ENCODE measurements at regions not wholly inside any gene's neighbourhood (a gene's known extent, or its start where the extent isn't known, plus 50 kb on each side); places are given as distances from the start of the nearest gene placed in this dataset.
A peak's percentile ranks its signal among the peaks of the same experiment; 100 is the strongest.

DNA sequence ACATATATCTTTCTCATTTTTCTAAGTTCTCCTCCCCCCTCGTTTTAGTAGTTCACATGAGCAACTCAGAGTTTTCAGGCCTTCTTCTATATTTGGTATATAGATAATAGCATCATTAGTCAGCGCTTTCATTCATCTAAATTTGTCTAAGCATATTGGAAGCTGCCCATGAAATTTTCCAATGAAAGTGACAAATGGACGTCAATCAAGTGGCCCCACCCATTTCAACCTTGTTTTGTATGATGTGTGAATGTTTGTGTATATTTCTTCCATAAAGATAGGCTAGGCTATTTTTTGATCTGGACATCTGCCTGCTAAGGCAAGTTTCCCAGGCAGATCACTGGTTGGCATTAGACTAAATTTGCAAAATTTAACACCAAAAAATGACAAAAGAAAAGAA, 104.0 kb upstream of the SSBP2 start:
- DNase-seq = peak in 1 of 2 experiments; percentile 38

DNA sequence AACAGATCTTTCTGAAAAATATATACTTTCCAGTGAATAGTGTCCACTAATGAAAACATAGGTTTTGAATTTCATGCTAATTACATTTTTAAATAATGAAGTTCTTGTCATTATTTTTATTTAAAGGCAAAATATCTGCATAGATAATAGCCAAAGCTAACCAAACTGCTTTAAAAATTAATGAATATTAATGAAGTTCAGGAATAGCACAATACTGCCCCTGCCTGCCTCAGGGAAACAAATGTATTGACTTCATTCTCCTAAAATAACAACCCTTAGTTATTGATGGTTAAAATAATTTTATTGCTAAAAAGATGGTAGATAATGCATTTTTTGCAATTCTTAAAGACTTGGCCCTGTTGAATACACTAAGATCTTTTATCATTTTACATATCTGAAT, 103.6 kb upstream of the SSBP2 start:
- peak; percentile 12 to 27 for DNase-seq

DNA sequence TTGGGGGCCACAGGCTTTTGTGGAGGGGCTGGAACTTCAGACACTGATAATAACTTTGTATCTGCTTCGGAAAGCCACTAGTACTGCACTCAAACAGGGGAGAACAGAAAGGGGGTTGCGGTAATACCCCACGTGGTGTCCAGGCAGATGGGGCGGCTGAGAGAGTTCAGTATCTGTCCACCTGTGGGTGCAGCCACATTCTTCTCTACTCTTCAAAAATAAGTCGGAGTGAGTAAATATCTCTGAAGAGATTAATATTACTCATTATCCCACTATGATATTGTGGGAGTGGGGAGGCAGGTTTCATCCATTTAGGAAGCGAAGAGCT, 102.1 kb upstream of the SSBP2 start:
- DNase-seq = peak in 1 of 2 experiments; percentile 79

DNA sequence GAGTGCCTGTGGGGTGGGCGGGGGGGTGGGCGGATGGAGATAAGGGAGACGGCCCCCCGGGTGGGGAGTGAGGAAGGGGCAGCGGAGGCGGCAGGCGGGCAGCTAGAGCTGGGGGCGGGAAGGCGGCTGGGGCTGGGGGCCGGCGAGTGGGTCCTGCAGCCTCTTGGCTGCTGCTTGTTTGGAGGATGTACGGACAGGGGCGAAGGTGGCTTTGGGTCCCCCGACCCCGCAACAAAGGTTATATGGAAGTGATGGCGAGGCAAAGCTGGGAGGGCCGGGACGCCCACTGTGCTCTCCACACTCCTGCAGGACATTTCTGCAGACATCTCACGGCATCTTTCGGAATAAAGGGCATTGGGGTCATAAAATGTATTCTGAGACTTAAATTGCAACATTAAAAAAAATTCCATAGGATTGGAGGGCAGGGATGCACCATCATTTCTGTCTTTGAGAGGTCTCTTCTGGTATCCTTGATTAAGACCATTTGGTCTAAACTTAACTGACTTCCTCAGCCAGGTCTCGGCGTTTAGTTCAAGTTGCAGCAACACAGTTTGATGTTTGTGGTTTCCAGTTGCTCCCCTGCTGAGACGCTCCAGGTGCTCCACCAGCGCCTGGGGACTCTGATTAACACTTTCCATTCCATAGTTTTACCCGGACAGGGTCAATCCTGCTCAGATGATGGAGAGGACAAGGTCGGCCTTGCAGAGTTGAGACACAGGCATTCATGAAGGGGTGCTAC, 101.6 kb upstream of the SSBP2 start:
- peak; percentile 82 for DNase-seq

DNA sequence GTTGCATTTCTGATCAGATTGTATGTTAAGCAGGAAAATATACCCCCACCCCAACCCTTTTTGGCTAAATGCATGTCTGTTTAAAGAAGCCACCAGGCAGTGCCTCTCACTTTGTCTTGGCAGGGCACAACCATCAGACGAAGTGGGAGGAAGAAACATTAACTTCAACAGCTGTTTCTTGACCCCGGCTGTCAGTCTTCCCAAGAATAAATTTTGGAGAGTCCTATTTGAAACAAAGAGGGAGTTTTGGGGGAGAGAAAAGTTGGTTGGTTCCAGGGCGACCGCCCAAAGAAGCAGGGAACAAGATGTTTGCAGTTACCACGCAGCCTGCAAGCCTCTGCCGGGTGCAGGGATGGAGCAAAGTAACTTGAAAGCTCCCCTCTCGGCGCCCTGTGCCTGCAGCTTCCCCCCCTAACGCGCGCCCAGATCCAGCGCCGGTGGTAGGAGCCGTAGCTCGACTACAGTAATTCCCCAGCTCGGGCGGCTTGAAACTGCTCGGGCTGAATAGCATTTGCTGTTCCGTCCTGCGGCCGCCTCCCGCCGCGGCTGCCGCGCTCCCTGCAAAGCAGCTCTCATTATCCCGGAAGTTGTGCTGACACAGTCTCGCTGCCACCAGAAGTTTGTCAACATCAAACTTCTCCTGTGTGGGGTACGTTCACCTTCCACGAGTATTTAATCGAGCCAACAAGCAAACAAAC, 100.7 kb upstream of the SSBP2 start:
- DNase-seq = peak; percentile 84 to 95

DNA sequence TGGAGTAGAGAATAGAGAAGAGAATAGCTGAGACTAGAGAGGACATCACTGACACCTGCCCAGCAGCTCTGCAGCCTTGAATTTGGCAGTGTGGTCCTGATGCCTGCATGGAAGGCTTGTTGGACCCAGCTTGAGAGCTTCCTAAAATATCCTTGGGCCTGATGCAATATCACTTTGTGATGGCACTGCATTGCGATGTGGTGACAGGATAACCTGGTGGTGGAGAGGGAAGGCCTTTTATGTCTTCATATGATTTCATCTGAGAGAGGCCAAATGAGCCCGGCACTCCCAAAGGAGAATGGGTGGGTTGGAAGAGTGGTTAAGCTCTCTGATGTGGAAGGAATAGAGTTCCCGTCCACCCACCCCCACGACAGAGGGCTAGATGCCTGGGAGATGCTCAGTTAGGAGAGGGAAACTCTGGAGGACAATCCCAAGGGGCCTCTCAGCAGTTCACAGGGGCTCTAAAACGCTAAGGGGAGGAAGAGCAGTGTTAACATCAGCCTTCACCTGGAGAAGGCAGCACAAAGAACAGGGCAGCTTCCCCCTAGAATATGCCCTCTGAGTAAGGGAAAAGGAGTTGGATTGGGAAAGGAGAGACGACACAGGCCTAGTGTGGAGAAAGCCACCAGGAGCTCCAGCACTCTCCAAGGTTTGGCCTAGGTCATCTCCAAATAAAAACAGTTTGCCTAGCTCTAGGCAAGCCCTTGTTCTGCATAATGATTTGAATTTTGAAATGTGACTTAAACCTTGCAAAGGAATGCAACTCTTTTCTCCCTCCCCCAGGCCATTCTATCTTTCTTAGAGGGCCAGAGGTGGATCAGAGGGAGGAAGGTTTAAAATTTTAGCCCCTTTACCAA, 99.8 kb upstream of the SSBP2 start:
- peak in 1 of 2 experiments; percentile 22 for DNase-seq

DNA sequence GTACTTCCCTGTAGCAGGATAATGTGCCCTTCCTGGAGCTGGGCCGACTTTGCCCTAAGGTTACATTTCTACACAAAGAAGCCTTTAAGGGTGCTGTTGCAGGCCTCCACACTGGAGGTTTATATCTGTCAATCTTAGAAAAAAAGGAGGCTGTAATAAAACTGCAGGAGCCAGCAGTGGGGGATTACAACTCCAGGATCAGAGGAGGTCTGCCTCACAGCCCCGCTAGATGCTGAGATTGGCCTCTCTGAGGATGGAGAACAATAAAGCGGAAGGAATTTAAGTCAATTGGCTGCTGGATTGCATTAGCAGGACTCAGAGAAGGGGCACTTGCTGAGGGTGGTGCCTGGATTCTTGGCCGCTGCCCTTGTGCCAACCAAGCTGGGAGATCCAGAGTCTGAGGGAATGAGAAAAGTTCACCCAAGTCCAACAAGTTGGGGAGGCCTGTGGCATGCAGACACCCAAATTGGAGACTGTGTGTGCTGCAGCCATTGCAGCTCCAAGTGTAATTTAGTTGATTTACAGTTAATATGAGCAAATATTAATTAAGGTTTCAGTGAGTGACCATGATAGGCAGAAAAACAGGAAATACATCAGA, 99.0 kb upstream of the SSBP2 start:
- peak in 1 of 2 experiments; percentile 8 for DNase-seq

DNA sequence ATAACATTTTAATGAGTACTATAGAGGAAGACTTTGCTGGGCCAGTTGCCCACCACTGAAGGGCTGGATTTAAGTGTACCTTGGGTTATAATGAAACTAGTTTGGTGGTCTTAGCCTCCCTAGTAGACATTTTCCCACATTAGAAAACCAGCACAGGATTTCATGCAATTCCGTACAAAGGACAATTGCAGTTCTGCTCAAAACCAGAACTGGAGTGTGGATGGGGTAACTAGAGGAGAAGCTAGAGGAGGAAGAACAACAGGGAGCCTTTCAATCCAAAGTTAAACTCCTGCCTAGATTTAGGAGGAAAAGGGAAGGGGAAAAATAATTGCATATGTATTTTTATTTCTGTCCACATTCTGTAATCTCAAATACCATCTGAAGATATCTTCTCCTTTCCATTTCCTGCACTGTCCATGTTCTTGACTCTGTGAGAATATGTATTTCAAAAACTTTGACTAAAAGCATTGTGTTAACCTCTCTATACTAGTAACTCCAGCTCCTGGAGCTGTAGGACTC, 97.5 kb upstream of the SSBP2 start:
- peak in 1 of 2 experiments; percentile 3 for DNase-seq

DNA sequence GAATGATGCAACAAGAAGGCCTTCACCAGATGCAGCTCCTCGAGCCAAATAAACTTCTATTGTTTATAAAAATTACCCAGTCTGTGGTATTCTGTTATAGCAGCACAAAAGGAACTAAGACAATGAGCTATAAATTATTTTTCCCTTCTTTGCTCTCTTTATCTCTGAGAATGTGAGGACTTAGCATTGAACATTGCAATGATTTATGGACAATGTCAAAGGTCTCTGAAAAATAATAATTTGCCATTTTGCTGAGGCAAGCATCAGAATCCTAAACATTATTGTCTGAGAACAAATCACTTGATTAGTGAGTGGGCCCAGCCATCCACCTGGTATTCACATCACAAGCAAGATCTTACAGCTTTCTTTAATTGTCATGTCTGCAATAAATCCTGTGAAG, 95.4 kb upstream of the SSBP2 start:
- no peak for DNase-seq

DNA sequence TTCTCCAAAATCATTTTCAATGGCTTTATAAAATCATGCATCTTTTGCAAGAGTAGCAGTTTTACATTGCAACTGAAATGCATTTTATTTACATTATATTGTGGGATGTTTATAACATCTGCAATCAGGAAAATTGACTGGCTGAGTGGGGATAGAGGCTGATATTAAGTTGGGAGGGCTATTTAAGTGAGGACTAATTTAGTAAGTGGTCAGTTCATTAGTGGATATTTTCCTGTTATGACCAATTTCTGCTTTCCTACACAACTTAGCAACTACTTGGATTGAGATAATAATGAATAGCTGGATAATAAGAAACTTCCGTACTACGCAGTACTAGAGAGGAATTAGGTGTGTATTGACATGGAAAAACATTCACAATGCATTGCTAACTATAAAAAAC, 92.9 kb upstream of the SSBP2 start:
- no peak for DNase-seq

DNA sequence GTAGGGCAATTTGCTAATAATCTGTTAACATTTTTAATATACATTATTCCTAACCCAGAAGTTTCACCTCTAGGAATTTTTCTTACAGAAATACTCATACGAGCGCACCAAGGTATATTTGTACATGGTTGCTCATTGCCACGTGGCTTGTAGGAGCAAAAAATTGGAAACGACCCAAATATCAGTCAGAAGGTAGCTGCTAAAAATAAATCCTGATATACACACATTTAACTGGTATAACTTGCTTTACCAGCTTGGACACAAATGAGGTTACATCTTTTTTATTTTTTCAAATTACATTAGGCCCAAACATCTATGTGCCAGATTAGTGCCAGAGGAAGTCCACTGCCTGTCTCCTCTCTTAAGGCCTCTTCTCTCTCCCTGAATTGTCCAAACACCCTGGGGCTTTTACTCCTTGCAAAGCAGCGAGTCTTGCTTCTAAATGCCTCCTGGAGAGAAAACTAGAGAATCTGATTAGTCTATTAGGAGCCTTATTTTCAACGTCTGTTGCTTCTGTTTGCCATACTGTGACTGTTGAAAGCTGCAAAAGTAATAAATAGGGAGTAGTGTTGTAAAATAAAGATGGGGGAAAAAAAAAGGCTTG, 92.0 kb upstream of the SSBP2 start:
- no peak for DNase-seq

DNA sequence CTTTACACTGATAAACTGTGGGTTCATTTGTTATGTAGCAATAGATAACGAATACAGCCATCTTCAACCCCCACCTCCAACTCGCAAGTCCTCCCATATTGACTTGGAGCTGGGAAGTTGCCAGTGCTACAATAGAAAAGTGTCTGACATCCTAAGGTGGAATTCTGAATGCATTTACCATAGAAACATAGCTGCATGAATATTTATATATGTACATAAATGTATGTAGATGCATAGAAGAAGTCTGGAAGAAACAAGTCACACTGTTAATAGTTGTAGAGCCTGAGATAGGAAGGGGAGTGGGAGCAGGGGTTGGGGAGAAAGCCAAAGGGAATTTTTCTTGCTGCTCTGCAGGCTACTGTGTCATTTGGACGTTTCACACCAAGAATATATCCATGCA, 88.1 kb upstream of the SSBP2 start:
- no peak for DNase-seq

DNA sequence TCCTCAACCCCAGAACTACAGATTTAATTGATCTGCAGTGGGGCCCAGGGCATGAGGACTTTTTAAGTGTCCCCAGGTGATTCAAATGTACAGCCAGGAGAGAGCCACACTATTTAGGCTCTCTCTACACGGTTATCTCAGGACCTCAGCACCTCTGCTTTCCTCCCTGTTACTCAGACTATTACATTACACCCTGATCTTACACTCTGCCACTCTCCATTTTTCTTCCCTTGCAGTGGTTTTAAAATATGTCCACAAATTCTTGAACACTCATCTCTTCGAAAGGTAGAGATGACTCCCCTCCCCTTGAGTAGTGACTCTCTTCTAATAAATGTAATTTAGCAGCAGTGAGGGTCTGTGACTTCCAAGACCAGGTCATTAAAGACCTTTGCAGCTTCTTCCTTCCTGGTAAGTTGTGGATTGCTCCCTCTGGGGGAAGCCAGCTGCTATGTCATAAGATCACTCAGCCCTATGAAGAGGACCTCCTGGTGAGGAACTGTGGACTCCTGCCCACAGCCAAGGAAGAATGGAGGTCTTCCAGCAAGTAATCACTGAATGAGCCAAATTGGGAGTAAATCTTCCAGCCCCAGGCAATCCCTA, 87.5 kb upstream of the SSBP2 start:
- DNase-seq = peak in 1 of 2 experiments; percentile 33

DNA sequence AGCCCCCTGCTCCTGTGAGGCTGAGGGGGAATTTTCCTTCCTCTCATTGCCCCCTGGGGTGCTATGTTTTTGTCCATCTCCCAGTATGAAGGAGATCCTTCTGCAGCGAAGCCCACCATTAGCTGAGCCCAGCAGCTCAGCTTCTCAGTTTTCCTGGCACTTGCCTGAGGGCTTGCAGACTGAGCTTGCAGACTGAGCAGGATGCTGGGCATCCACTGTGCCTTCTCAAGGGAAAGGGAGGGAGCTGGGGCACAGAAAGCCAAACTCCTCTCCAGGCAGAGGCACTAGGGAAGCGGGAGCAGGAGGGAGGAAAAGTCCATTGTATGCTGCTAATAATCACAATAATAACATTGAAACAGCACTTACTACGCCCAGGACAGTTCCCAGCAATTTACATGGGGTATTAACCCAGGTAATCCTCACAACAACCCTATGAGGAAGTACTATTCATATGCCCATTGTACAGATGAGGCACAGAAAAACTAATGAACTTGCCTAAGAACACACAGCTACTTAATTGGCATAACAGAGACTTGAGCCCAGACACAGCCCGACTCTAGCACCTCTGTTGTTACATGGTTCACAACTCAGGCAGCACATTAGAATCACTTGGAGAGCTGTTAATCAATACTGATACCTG, 86.9 kb upstream of the SSBP2 start:
- no peak for DNase-seq

DNA sequence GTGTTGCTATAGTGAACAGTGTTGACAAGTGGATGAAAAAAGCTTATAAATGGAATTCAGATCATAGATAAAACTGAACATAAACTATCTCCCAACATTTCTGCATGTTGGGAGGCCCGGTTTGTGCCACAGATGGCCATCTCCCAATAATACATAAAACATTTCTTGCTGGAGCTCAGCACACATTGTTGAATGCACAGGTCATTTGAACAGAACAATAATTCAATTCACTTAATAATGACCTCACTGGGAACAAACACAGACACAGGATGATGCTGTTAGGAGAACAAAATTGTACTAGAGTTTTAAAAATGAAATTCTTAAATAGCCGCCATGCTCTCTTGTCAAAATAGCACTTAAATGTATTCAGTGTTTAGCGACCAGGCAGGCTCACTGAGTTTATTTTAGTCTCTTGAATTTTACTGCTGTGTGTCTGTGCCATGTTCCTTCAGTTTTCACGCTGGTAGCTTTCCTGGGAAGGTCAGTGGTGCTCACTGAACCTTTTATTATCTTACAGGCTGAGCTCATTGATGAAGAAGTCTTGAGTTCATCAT, 85.0 kb upstream of the SSBP2 start:
- DNase-seq = no peak

DNA sequence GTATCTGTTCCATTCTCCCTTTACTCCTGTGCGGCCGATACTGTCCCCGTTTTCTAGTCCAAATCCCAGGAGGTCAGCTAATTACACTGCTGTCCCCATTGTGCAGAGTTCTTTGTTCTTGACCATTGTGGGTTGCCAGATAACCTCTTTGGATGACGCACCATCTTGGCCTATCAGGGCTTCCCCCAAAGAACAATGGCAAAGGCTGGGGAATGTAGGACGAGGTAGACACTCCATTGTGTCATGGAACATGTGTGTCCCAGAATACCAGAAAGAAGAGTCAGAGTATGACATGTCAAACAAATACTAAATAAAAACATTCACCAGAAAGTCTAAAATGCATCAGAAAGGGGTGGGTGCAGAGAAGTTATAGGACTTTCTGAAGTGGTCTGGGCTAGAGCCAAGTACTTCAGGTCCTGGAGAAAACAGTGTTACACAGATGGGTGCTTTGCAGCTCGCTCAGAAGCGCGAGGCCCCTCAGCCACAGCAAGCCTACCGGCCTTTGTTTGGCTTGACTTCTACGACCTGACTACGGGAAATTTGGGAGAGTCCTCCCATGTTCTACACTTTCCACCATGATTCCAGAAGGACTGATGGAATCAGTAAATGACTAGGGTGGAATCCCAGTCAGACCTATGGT, 83.2 kb upstream of the SSBP2 start:
- no peak for DNase-seq

DNA sequence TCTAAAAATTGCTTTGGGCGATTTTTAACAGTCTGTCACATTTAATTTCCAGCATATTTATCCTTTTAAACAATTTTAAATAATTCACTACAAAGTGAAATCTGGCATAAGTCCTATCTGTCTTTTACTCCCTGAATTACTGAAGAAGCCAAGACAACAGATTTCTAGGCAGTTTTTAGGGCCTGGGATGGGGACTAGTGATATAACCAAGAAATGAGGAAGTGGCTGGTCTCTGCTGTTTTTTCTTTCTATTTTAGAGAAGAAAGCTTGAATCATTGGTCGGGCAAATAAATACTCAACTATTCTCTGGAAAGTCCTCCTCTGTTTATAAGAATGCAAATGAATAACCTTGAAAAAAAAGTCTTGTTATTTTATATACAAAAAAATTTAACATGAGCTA, 79.7 kb upstream of the SSBP2 start:
- DNase-seq = no peak

DNA sequence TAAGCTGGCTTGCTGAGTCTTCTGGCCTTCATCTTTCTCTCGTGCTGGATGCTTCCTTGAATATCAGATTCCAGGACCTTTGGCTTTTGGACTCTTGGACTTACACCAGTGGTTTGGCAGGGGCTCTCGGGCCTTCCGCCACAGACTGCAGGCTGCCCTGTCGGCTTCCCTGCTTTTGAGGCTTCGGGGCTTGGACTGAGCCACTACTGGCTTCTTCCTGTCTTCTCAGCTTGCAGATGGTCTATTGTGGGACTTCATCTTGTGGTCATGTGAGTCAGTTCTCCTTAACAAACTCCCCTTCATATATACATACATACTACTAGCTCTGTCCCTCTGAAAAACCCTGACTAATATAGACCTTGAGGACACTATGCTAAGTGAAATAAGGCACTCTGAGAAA, 78.3 kb upstream of the SSBP2 start:
- DNase-seq = no peak

DNA sequence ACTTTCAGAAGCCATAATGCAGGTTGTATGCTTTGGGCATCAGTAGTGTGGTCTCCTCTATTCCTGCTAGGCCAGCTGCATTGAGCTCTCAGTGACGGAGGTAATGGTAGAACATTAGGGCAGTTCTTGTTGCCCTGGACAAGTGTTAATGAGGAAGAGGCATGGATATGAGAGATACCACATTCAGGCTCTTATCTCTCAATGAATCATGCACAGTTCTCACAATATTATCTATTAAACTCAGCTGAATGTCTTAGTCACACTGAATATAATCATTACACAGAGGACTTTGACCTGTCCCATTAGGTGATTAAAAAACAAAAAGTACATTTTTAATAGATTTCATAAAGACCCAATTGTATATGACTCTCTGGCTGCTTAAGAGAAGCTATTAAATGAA, 76.6 kb upstream of the SSBP2 start:
- no peak for DNase-seq

DNA sequence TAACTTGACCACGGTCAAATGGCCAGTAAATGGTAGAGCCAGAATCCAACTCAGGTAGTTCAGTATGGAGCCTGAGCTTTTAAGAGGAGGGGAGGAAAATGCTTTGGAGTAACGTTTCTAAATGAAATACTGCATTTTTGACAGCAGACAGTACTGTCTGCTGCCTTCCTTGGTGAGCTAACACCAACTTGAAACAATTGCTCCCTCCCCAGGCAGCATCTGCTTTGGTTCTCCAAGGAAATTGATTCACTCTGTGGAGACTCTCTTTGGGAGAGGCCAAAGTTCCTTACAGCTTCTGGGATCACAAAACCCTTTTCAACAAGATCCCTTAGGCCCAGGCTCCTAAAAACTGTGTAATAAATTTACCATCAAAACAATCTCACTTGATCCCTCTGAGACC, 75.2 kb upstream of the SSBP2 start:
- DNase-seq = no peak

DNA sequence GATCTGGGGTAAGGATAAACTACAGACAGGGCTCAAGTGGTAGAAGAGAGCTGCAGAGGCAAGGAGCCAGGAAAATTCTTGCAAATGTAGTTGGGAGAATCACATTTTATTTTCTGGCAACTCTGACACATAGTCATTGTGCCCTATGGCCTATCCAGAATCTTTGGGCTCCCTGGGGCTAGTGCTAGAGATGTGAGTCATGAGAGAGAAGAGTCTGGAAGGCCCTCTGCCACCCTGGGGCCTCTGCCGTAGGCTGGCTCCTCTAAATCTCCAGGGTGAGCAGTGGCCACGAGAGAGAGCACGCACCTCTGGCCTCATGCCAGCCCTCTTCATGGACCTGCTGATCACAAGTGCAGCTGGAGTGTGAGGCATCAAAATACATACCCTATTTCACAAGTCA, 74.3 kb upstream of the SSBP2 start:
- DNase-seq = peak in 1 of 2 experiments; percentile 49
